DMS153 treated with DMSO at 0.1 percent for 48 hours (cell line): ENCODE measurements at regions not wholly inside any gene's neighbourhood (a gene's known extent, or its start where the extent isn't known, plus 50 kb on each side); places are given as distances from the start of the nearest gene placed in this dataset.

Experiments
- DNase-seq: peaks from one replicate; lab custom pipeline; 2025; ENCODE audit not compliant: unreplicated experiment; lab: John Stamatoyannopoulos, UW

DNA sequence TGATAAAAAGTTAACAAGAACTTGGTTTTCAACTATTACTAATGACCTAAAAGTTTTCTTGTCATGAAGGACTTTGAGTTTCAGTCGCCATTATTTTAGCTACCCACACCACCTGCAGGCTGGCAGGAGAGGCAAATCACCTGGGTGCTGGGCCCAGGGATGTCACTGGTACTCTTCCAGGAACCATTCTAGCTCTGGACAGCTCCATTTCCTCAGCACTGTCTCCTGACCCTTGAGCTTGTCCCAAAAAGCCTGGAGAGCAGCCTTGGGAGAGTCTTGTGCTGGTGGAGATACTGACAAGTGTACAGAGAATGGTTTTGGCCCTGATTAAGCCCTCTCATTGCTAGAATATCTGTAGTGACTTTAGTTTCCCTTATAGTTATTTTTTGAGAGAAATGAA lies 1924.1 kb upstream of the WWC1 start:
- no peak for DNase-seq

DNA sequence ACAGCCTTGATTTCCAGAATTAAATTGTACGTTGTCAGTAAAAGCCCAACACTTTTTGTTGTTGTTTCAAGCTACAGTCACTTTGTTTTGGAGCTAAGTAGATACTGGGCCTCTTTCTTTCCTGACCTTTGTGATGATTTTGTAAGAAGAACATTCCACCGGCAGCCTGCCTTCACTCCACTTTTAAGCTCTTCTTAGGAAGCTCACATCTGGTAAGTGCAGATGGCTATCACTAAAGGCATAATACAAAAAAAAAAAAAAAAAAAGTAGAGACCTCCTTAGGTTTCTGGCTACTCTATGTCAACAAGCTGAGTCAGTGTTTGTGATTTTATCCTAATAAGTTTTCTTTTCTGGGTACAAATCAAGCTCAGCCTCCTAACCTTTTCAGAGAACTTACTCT lies 1922.1 kb upstream of the WWC1 start:
- no peak for DNase-seq

GRCh38 chr5:166369807-166370206 lies 1921.6 kb upstream of the WWC1 start:
- no peak for DNase-seq

DNA sequence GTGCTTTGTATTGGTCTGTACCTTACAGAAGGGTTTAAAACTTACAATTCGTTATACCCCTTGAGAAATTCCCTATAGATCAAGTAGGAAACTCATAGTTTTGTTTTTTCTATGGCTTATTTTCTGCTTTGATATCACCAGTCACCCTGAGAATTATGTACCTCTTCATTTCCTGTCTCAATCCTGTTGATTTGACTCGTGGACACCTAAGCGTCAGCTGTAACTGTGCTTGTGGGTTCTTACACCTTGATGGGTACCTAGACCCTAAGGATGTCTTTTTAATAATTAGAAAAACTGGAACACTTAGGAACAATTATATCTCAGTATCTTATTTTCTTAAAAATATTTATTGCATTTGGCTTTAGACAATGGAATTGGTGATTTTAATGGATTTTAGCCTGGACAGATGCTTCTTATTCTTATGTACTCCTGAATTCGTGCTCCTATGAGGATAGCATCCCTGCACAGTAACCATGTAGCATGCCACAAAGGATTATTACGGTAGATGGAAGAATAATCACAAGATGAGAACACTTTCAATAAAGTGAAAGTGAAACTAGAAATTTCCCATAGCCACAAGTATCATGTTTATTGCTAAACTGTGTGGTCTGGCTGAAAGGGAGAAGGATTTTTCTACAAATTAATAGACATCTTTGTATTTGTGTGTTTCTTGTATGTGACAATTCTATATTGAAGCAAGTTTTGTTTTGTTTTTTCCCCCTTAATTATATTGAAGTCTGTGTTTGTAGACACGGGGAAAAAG lies 1920.3 kb upstream of the WWC1 start:
- DNase-seq, result no peak

GRCh38 chr5:166373817-166374216 lies 1917.6 kb upstream of the WWC1 start:
- DNase-seq, result no peak

DNA sequence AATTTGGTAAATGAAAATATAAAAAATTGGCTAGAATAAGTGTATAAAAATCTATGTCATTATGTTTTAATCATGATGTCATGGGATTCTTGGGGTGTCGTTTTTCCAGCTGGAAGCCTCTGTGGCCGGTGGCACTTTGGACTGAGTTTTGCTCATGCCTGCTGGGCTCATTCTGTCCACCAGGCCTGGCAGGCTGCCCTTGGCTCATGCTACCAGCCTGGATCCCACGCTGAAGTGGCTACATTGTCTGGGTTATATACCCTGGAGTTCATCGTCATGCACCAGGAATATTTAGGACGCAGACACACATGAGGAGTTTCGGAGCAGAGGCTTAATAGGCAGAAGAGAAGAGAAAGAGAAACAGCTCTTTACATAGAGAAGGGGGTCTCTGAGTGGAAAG lies 1913.7 kb upstream of the WWC1 start:
- no peak for DNase-seq

DNA sequence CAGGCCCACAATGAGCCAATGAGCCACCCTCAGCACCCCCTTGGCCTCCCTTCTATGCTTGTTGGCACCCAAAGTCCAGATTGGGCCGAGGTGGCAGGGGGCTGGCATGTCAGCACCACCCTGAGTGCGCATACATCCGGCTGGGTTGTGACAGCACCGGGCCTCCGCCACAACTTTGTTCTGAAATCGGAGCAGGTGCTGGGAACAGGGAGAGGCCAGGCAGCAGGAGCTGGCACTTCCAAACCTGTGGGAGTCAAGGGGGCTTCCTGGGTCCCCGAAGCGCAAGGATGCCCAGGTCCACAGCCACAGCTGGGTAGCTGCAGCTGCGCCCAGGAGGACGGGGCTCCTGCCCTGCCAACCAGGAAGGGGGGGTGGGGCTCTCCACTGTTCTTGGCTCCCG lies 1911.9 kb upstream of the WWC1 start:
- DNase-seq, result no peak

DNA sequence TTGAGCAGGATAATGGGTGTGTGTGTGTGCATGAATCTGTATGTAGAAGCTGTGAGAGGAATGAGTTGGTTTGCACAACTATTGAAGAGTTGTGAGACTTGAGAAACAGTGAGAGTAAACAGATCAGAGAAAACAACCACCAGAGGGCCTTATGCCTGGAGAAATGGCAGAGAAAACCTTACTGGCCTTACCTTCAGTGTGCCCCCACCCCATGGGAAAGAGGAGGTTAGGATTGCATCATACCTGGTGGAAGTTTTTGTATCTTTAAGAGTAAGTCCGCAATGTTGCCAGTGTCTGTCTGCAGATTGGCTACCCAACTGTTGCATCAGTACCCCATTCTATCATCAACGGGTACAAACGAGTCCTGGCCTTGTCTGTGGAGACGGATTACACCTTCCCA lies 1909.4 kb upstream of the WWC1 start:
- DNase-seq, result no peak

- no peak for DNase-seq
Measured at GRCh38 chr5:166398131-166398530, 1893.3 kb upstream of the WWC1 start.

GRCh38 chr5:166399781-166400180 lies 1891.7 kb upstream of the WWC1 start:
- DNase-seq, result no peak

DNA sequence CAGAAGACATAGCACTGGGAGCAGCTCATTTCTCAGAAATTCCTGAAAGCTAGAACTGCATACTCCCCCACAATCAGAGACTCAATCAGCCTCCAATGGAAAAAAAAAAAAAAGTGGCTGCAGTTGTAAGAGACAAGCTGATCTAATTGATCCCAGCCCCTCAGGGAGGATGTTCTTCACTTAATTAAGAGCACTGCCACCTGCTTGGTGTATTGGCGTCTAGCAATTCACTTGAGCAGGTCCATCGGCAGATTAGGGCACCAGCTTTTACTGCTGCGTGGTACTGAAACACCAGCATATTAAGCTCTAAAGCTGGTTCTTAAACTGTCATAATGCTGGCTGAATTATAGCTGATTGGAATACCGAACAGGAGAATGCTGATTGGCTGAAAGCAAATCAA lies 1890.1 kb upstream of the WWC1 start:
- DNase-seq, result no peak

- DNase-seq, result no peak
Measured at GRCh38 chr5:166412191-166412590, 1879.3 kb upstream of the WWC1 start.

GRCh38 chr5:166427211-166427610 lies 1864.2 kb upstream of the WWC1 start:
- no peak for DNase-seq

DNA sequence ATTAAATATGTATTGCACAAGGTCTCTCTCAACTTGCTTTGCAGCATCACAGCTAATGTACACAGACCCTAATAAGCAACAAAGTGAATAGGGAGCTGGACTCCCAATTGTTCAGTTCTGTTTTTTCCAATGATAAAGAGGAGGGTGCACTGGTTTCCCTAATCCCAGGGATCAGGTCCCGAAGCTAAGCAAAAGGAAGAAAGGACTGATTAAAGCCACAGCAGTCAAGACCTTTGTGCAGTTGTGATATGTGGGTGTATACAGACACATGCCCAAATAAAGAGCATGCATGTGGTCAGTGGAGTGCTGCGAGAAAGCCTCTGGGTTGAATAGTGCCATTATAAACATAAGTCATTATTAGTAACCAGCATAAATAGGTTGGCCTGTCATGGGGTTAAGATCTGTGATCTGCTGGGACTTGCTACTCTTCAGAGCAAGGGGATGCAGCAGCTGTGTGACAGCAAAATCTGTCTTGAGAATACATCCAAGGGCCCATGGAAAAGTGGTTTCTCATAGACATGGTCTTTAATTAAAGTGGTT lies 1863.1 kb upstream of the WWC1 start:
- DNase-seq, result no peak

- DNase-seq, result no peak
Measured at GRCh38 chr5:166430491-166431319, 1860.7 kb upstream of the WWC1 start.

DNA sequence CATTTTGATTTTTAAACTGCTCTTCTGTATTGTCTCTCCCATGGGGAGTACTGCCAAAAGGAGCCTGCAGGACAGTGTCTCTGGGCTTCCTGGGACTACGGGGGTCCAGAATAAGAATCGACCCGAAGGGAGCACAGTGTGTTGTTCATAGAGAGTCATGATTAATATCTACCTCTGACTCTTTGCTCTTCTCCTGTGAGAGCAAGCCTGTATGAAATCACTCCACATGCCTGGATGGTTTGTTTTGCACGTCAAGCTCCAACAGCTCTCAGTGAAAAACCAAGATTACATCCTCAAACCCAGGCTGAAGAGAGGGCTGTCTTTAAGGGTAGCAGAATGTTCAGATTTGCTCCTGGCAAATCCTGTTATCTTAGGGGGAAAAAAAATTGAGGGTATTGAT lies 1860.0 kb upstream of the WWC1 start:
- DNase-seq, result no peak

DNA sequence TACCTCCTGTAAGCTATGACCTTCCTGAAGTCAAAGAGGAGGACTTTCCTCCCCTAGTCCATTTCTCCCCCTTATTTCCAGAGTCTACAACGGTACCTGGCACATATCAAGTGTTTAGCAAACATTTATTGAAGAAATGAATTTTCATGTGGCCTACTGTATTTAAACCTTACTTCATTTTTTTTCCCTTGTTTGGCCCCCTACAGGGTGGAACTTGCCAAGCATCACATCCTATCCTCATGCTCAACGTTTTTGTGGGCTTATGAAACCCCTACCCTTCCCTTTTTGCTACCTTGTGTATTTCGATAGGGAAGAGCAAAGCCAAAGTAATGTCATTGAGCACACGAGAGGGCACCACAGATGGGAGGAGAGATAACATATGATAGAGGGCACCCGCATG lies 1857.8 kb upstream of the WWC1 start:
- DNase-seq, result no peak

GRCh38 chr5:166436872-166437271 lies 1854.6 kb upstream of the WWC1 start:
- DNase-seq, result no peak

GRCh38 chr5:166486348-166486747 lies 1805.1 kb upstream of the WWC1 start:
- no peak for DNase-seq

DNA sequence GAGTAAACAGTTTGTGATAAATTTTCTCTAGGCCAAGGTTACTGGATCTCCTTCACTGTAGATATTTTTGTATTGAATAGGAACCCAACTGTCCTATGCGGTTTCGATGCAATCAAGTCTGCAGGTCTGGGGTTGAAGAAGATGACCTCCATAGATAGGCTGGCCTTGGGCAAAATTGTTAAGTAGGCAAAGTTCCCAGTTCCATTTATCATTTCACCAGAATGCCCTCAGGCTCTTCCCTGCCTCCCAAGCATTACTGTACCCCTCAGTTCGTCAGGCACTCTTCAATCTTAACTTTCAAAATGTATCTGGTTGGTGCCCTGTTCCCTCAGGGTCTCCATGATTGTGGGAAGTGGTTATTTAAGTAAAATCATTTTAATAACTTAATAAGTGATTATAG lies 1802.9 kb upstream of the WWC1 start:
- DNase-seq, result no peak

GRCh38 chr5:166493040-166493439 lies 1798.4 kb upstream of the WWC1 start:
- no peak for DNase-seq

DNA sequence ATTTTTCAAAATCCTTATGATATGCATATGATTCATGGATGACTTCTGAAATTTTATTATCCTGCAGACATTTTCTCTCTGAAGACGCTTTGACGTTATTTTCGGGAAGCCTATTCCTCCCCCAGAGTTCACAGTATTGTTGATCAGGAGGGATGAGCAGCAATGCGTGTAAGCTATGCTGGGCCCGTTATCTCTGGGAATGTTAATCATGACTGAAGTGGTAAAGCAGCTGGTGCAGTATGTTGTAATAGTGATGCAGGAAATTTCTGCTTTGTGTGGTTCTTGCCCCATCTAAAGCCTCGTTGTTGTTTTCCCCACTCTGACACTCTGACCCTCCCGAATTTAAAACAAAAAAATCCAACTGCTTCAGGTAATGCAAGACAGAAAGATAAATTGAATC lies 1797.8 kb upstream of the WWC1 start:
- no peak for DNase-seq
